Keratinocyte (primary cell): ENCODE measurements at regions not wholly inside any gene's neighbourhood (a gene's known extent, or its start where the extent isn't known, plus 50 kb on each side); places are given as distances from the start of the nearest gene placed in this dataset.
"Not testable (repeated sequence)": the region's sequence is repeated elsewhere in the genome, so short reads cannot be mapped to it uniquely, and the experiment has no call there.

ENCODE experiments used
- DNase-seq: peaks from one replicate; pipeline ENCODE4 v3.0.0-alpha.2; 2011; ENCODE audit warnings: low read depth, missing footprints, low spot score
- FAIRE-seq: peaks from 2 replicates; lab custom pipeline; 2011; peaks lifted over from hg19 to GRCh38; lab: Jason Lieb, UNC
- H2AFZ ChIP-seq: 2 replicates; pipeline ENCODE4 v1.6.0; 2012; ENCODE audit warnings: low read length, control low read depth, inconsistent platforms; ENCODE audit not compliant: control insufficient read depth
- H3K27ac ChIP-seq: 2 replicates; pipeline ENCODE4 v1.5.1; 2011; ENCODE audit warnings: low read length; ENCODE audit not compliant: control insufficient read depth, insufficient read depth
- H3K27me3 ChIP-seq: 3 replicates; pipeline ENCODE4 v1.6.0; 2011; ENCODE audit warnings: low read length; ENCODE audit not compliant: control insufficient read depth, insufficient read depth; ENCODE audit errors: extremely low read depth
- H3K36me3 ChIP-seq, 2 experiments: 2 replicates in 1 of 2; 3 replicates in 1 of 2; pipeline ENCODE4 v1.5.1; 2011; ENCODE audit warnings: low read length in 2 of 2, mild to moderate bottlenecking in 1 of 2; ENCODE audit not compliant: control insufficient read depth in 2 of 2, insufficient read depth in 2 of 2; ENCODE audit errors: extremely low read depth in 1 of 2
- H3K4me1 ChIP-seq: 3 replicates; pipeline ENCODE4 v1.5.1; 2011; ENCODE audit warnings: low read length; ENCODE audit not compliant: control insufficient read depth, insufficient read depth; ENCODE audit errors: extremely low read depth
- H3K4me2 ChIP-seq: 3 replicates; pipeline ENCODE4 v1.6.0; 2011; ENCODE audit warnings: low read depth, low read length; ENCODE audit not compliant: control insufficient read depth, insufficient read depth; ENCODE audit errors: extremely low read depth
- H3K4me3 ChIP-seq, 3 experiments: fragments of 200-600 bp in 1 of 3; sonication (generic) in 1 of 3; 2 replicates in 2 of 3; 3 replicates in 1 of 3; pipeline ENCODE4 v1.5.1; 2011 to 2016; ENCODE audit warnings: low read length in 3 of 3, mild to moderate bottlenecking in 3 of 3, control low read depth in 2 of 3, inconsistent platforms in 1 of 3, low read depth in 1 of 3, mixed read lengths in 1 of 3, mixed run types in 1 of 3, moderate library complexity in 1 of 3; ENCODE audit not compliant: control insufficient read depth in 2 of 3, insufficient read depth in 2 of 3; ENCODE audit errors: extremely low read depth in 1 of 3
- H3K79me2 ChIP-seq: 2 replicates; pipeline ENCODE4 v1.6.0; 2012; ENCODE audit warnings: low read length; ENCODE audit not compliant: control insufficient read depth, insufficient read depth
- H3K9ac ChIP-seq: 3 replicates; pipeline ENCODE4 v1.6.0; 2011; ENCODE audit warnings: low read length; ENCODE audit not compliant: control insufficient read depth, insufficient read depth; ENCODE audit errors: extremely low read depth
- H3K9me1 ChIP-seq: 3 replicates; pipeline ENCODE4 v1.6.0; 2011; ENCODE audit warnings: low read length; ENCODE audit not compliant: control insufficient read depth, insufficient read depth; ENCODE audit errors: extremely low read depth
- H3K9me3 ChIP-seq: 2 replicates; pipeline ENCODE4 v1.5.1; 2012; ENCODE audit warnings: low read depth, low read length; ENCODE audit not compliant: control insufficient read depth
- H4K20me1 ChIP-seq: 3 replicates; pipeline ENCODE4 v1.6.0; 2011; ENCODE audit warnings: low read length; ENCODE audit not compliant: control insufficient read depth, insufficient read depth; ENCODE audit errors: extremely low read depth
- CTCF ChIP-seq, 3 experiments: IDR thresholded peaks in 1 of 3; conservative IDR thresholded peaks in 1 of 3; optimal IDR thresholded peaks in 1 of 3; 2 replicates in 2 of 3; 3 replicates in 1 of 3; pipeline versions ENCODE3 to v1.5.1; 2011; ENCODE audit warnings: low read length in 3 of 3, mild to moderate bottlenecking in 3 of 3, moderate library complexity in 2 of 3, control low read depth in 1 of 3, inconsistent platforms in 1 of 3; ENCODE audit not compliant: insufficient read depth in 2 of 3; ENCODE audit errors: extremely low read depth in 1 of 3
- EZH2 ChIP-seq: IDR thresholded peaks from one replicate; pipeline ENCODE4 v1.6.1; 2012; ENCODE audit warnings: inconsistent platforms, mild to moderate bottlenecking, low read length, moderate library complexity
- dilution Hi-C: fragments of 300-500 bp; cut with MboI; formaldehyde crosslinking; loops from one replicate; pipeline ENCODE4 v1.7.0; 2020; ENCODE audit warnings: low sequenced_read_pairs; ENCODE audit not compliant: extremely low pct_ligation_motif_present

- Histone ChIP-seq H3K9me3 (no peaks in the 10 kb centered on the region), H3K27me3 (no peaks in the 10 kb centered on the region), H2AFZ (no peak overlapping the region), H3K4me3 (no peak overlapping the region), H3K9me1 (no peaks in the 10 kb centered on the region), H3K9ac (no peak overlapping the region), H3K4me1 (no peaks in the 10 kb centered on the region), H3K4me2 (no peak overlapping the region), H3K27ac (no peak overlapping the region), H3K79me2 (no peaks in the 10 kb centered on the region), H3K36me3 (no peaks in the 10 kb centered on the region), H4K20me1 (no peaks in the 10 kb centered on the region)
- DNase-seq, result no peak
- no peak for FAIRE-seq
- dilution Hi-C loops, result no loop called here
- TF ChIP-seq EZH2 (no peak), CTCF (optimal IDR thresholded peaks at IDR 0.05 in 1 of 3, IDR thresholded peaks at IDR 0.05 in 1 of 3, conservative IDR thresholded peaks at IDR 0.05 in 1 of 3; ENCODE audit: extremely low read depth in 1 of 3, insufficient read depth in 2 of 3, low read length in 3 of 3) (no peak)
Measured at GRCh38 chr15:24223739-24224138, 451.8 kb upstream of the NPAP1 start.

GRCh38 chr15:24224161-24224560 is 451.4 kb upstream of the NPAP1 start:
- no peak overlapping the region for H3K9ac ChIP-seq
- TF ChIP-seq EZH2, result no peak
- no peak for TF ChIP-seq CTCF (optimal IDR thresholded peaks at IDR 0.05 in 1 of 3, IDR thresholded peaks at IDR 0.05 in 1 of 3, conservative IDR thresholded peaks at IDR 0.05 in 1 of 3; ENCODE audit: extremely low read depth in 1 of 3, insufficient read depth in 2 of 3, low read length in 3 of 3)
- no peaks in the 10 kb centered on the region for H3K36me3 ChIP-seq
- DNase-seq (no peak), FAIRE-seq (no peak)
- no peaks in the 10 kb centered on the region for H3K9me3 ChIP-seq
- dilution Hi-C loops, result no loop called here
- H3K9me1 ChIP-seq, result no peaks in the 10 kb centered on the region
- no peaks in the 10 kb centered on the region for H3K4me1 ChIP-seq
- H4K20me1 ChIP-seq, result no peaks in the 10 kb centered on the region
- no peaks in the 10 kb centered on the region for H3K27me3 ChIP-seq
- H3K4me3 ChIP-seq, result no peak overlapping the region
- H2AFZ ChIP-seq, result no peak overlapping the region
- H3K79me2 ChIP-seq, result no peaks in the 10 kb centered on the region
- no peak overlapping the region for H3K4me2 ChIP-seq
- no peak overlapping the region for H3K27ac ChIP-seq

- H3K9ac ChIP-seq, H3K9me1 ChIP-seq, H3K9me3 ChIP-seq, dilution Hi-C loops, H3K36me3 ChIP-seq, H3K27ac ChIP-seq, H3K27me3 ChIP-seq, H3K4me2 ChIP-seq, H3K79me2 ChIP-seq, H3K4me1 ChIP-seq, H3K4me3 ChIP-seq, DNase-seq, H2AFZ ChIP-seq, FAIRE-seq, H4K20me1 ChIP-seq: not testable (repeated sequence)
Measured at GRCh38 chr15:24228922-24229321, 446.7 kb upstream of the NPAP1 start.

- H3K4me1 ChIP-seq, H3K4me3 ChIP-seq, H3K27me3 ChIP-seq, H3K9me1 ChIP-seq, FAIRE-seq, H2AFZ ChIP-seq, H3K79me2 ChIP-seq, H3K9ac ChIP-seq, DNase-seq, H3K9me3 ChIP-seq, H4K20me1 ChIP-seq, H3K36me3 ChIP-seq, dilution Hi-C loops, H3K27ac ChIP-seq, H3K4me2 ChIP-seq: not testable (repeated sequence)
Measured at GRCh38 chr15:24233134-24233533, 442.4 kb upstream of the NPAP1 start.
